NCI-H2107 treated with DMSO at 0.1 percent for 48 hours (cell line): ENCODE measurements at regions not wholly inside any gene's neighbourhood (a gene's known extent, or its start where the extent isn't known, plus 50 kb on each side); places are given as distances from the start of the nearest gene placed in this dataset.
"Not testable (repeated sequence)": the region's sequence is repeated elsewhere in the genome, so short reads cannot be mapped to it uniquely, and the experiment has no call there.

Experiments used
- DNase-seq: peaks from one replicate; lab custom pipeline; 2025; ENCODE audit not compliant: unreplicated experiment; lab: John Stamatoyannopoulos, UW

DNA sequence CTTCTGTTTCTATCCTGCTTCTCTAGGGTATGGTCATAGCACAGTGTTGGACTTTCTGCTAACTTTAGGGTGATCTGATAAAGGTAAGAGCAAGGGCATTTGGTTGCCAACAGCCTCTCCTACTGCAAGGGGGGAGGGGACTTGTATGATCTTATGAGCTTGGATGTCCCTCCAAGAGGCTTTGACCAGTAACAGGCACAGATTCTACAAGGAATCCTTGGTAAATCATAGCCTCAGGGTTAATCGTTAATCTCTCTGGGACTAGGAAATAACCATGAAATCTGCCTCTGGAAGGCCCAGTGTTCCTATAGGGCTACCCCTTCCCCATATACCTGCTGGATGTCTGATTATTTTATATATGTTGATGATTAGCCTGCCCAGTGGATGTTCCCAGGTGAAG, 134.8 kb upstream of the TNFSF4 start:
- no peak for DNase-seq

GRCh38 chr1:173342736-173343135, 134.4 kb upstream of the PRDX6 start:
- no peak for DNase-seq

- DNase-seq: no peak
Measured at GRCh38 chr1:173344034-173344743, 132.9 kb upstream of the PRDX6 start.

- DNase-seq: no peak
Measured at GRCh38 chr1:173347282-173347818, 129.8 kb upstream of the PRDX6 start.

- not testable (repeated sequence) for DNase-seq
Measured at GRCh38 chr1:173352635-173353034, 124.5 kb upstream of the PRDX6 start.

DNA sequence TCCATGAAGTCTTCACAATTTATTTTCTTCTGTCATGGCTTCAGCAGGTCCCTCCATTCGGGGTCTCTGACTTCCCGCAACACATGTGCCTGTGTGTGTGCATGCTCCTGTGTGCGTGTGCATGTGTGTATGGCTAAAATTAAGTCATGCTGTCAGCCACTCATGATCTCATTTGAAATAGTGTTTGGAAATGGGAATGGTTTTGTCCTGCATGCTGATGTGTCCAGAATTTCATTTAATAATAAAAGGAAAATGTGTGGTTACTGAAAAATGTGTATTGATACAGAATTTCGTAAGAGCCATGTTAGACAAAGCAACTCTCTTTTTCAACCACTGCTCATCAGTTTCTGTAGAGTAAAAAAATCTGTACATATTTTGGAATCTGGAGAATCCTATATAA, 123.8 kb upstream of the PRDX6 start:
- DNase-seq: no peak

DNA sequence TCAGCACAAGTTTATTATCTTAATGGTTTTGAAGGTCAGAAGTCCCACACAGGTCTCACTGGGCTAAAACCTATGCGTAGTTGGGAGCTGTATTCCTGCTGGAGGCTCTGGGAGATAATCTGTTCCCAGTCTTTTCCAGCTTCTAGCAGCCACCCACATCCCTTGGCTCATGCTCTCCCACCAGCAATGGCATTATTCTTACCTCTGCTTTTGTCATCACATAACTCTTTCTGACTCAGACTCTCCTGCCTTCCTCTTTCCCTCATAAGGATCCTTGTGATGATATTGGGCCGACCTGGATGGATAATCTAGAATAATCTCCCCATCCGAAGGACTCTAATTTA, 122.2 kb upstream of the PRDX6 start:
- DNase-seq: no peak

DNA sequence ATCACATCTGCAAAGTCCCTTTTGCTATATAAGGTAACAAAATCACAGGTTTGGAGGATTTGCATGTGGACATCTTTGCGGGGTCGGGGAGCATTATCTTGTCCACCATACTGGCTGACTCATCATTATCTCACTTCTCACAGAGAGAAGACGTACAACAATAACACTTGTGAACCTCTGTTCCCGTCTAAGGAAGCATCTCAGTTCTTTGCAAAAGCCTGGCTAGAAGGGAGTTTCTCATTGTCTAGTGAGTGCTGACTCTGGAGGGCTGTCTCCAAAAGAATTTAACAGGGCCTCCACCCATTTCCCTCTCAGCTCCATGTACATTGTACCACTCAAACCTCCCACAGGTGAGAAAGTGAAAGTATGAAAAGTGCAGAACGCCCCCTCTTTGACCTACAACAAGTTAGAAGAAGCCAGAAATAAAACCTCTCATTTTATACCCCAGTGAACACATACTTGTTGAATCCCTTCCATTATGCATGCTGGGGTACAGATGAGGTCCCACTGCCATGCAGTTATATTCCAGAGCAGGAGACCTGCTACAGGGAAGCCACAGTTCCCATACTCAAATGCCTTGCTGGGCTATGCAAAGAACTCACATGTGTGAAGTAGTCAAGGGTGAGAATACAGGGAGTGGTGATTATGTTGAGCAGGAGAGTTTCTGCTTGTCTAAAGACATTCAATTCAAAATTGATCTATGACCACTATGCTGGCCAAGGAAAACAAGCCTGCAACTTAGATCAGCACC, 121.7 kb upstream of the PRDX6 start:
- no peak for DNase-seq

DNA sequence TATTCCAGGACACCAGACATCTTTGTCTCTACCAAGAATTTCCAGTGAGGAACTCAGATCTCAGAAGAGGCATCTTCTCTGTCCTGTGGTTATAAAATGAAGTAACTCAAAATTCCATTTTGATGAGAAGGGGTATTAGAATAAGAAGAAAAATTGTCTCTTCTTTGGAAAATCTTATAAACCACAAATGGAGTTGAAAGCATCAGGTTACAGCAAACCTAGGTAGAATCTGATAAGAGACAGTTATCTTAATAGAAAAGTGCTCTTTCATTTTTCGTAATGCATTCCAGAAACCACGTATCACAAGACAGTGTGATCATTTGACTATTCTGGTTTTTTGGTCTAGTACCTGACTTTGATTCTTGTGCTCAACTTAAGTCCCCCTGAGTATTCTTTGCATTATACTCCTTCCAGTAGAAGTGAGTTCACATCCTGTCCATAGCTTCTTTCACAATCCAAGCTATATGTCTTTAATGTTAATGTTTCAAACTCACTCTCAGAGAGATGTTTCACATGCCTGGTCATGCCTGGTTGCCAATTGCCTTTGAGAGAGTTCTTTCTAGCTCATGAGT, 120.9 kb upstream of the PRDX6 start:
- DNase-seq: no peak

- DNase-seq: no peak
Measured at GRCh38 chr1:173360487-173361063, 116.6 kb upstream of the PRDX6 start.

- DNase-seq: no peak
Measured at GRCh38 chr1:173362543-173362942, 114.6 kb upstream of the PRDX6 start.

GRCh38 chr1:173364827-173365226, 112.3 kb upstream of the PRDX6 start:
- no peak for DNase-seq

DNA sequence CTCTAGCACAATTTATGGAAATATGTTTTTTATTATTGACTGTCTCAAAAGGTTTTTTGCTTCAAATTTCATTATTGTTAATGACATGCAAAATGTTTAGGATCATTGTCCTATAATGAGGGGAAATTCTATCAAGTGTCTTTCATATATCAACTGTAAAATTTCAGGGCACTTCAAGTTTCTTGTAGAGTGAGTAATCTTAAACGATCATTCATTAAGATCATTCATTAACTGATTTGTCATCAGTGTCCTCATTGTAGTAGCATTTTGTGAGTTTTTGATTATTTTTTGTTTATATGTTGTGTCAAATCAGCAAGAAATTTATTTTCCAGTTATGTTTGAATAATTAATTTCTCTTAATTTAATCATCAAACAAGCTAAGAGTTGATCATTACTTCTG, 111.8 kb upstream of the PRDX6 start:
- no peak for DNase-seq

GRCh38 chr1:173367136-173367535, 110.0 kb upstream of the PRDX6 start:
- DNase-seq: no peak

- DNase-seq: not testable (repeated sequence)
Measured at GRCh38 chr1:173370586-173370985, 106.5 kb upstream of the PRDX6 start.

- not testable (repeated sequence) for DNase-seq
Measured at GRCh38 chr1:173376065-173376464, 101.1 kb upstream of the PRDX6 start.

DNA sequence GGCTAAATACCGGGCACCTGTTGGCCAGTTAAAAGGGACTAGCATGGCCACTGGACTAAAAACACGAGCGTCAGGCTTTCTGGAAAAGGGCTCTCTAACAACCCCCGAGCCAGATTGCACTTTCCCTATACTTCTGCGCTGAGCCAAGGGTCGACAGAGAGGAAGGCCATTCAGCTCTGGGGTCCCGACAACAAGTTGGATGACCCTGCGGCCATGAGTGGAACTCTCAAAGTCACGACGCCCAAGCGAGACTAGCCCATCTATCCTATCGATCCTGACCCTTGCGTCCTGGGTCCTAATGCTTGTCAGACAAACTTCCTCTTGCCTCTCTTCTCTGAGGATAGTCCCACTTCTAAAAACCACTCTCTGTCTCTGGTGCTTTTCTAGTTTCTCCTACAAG, 99.9 kb upstream of the PRDX6 start:
- no peak for DNase-seq

- DNase-seq: no peak
Measured at GRCh38 chr1:173383351-173383750, 93.8 kb upstream of the PRDX6 start.

DNA sequence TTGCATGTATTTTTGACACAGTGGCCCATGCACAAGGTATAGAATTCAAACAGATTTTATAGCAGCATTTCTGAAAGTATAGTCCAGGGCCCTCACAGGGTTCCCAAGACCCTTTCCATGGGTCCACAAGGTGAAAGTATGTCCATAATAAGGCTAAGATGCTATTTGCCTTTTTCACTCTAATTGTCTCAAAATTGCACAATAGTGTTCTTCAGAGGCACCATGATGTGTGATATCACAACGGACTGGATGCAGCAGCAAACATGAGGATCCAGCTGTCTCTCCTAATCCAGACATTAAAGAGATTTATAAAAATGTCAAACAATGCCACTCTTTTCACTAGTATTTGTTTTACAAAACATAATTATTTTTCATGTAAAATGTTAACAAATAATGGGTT, 88.8 kb upstream of the PRDX6 start:
- DNase-seq: no peak

GRCh38 chr1:173392895-173393658, 84.1 kb upstream of the PRDX6 start:
- no peak for DNase-seq

DNA sequence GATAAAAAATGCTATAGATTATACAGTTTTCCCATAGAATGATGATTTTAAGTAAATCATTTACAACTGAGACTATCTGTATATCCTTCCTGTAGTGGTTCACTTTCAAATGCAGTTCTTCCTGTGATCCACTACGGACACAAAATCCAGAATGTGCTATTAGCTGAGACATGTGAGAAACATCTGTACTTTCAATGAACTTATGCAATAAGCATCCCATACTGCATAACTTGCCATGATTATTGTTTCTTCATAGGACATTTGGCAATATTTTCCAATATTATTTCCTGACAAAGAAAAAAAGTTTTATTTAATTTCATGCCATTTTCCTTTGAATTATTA, 83.5 kb upstream of the PRDX6 start:
- no peak for DNase-seq
